ENCODE measurements at regions not wholly inside any gene's neighbourhood (a gene's known extent, or its start where the extent isn't known, plus 50 kb on each side); places are given as distances from the start of the nearest gene placed in this dataset.

DNA sequence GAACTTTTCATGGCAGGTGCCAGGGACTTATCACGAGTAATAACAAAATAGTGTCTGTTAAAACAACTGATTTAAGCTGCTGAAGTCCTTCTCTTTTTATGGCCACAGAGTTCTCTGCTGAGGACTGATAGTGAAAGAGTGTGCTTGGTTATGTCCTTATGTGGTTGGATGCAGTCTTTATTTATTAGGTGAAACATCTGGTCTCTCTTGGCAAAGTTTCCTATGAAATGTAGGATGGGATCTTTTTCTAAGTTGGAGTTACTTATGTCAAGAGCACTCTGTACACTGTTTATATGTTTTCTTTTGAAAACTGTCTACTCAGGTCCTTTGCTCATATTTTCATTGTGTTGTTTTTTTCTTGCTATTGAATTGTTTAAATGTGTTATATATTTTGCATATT is 1816.1 kb upstream of the C9orf72 start:
- Histone ChIP-seq H3K4me2 (ENCODE audit: low read length) (no peak overlapping the region), H3K36me3 (replicated peaks; ENCODE audit: low read depth, low read length) (no peaks in the 10 kb centered on the region), H2AFZ (ENCODE audit: low read depth, low read length) (no peak overlapping the region), H3K4me3 (ENCODE audit: low read length) (no peak overlapping the region), H3K9me3 (ENCODE audit: insufficient read depth, low read length) (no peaks in the 10 kb centered on the region), H3K9ac (ENCODE audit: low read length) (no peak overlapping the region), H3K4me1 (ENCODE audit: low read length) (no peaks in the 10 kb centered on the region), H3K79me2 (ENCODE audit: low read length) (no peaks in the 10 kb centered on the region), H3K27ac (ENCODE audit: low read length) (no peak overlapping the region), H4K20me1 (ENCODE audit: insufficient read depth, low read length) (no peaks in the 10 kb centered on the region), H3K27me3 (ENCODE audit: low read depth, low read length) (no peaks in the 10 kb centered on the region)
- no peak for TF ChIP-seq EZH2phosphoT487 (IDR thresholded peaks at IDR 0.05; ENCODE audit: low read depth)
- TF ChIP-seq, protein P1, sequence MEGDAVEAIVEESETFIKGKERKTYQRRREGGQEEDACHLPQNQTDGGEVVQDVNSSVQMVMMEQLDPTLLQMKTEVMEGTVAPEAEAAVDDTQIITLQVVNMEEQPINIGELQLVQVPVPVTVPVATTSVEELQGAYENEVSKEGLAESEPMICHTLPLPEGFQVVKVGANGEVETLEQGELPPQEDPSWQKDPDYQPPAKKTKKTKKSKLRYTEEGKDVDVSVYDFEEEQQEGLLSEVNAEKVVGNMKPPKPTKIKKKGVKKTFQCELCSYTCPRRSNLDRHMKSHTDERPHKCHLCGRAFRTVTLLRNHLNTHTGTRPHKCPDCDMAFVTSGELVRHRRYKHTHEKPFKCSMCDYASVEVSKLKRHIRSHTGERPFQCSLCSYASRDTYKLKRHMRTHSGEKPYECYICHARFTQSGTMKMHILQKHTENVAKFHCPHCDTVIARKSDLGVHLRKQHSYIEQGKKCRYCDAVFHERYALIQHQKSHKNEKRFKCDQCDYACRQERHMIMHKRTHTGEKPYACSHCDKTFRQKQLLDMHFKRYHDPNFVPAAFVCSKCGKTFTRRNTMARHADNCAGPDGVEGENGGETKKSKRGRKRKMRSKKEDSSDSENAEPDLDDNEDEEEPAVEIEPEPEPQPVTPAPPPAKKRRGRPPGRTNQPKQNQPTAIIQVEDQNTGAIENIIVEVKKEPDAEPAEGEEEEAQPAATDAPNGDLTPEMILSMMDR (IDR thresholded peaks at IDR 0.05; ENCODE audit: low read depth, low read length), result no peak

DNA sequence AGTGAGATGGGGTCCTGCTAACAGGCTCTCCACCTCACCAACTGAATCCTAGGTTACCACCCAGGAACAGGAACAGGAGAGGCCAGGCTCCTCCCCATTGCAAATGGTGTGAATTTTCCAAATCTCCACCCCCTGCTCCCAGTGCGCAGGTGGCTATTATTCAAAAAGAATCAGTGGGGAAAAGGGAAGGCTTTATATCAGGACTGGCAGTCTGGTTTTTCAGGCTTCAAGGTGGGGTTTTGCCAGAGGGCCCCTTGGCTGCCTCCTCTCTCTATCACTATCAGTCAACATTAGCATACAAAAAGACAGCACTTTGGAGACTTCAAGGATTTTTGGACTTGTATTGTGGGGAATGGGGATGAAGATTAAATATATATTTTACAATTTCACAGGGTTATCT is 1817.6 kb upstream of the C9orf72 start:
- Histone ChIP-seq H2AFZ (ENCODE audit: low read depth, low read length) (no peak overlapping the region), H3K27me3 (ENCODE audit: low read depth, low read length) (no peaks in the 10 kb centered on the region), H3K79me2 (ENCODE audit: low read length) (no peaks in the 10 kb centered on the region), H3K27ac (ENCODE audit: low read length) (no peak overlapping the region), H3K4me1 (ENCODE audit: low read length) (no peaks in the 10 kb centered on the region), H3K9me3 (ENCODE audit: insufficient read depth, low read length) (no peaks in the 10 kb centered on the region), H3K36me3 (replicated peaks; ENCODE audit: low read depth, low read length) (no peaks in the 10 kb centered on the region), H3K9ac (ENCODE audit: low read length) (no peak overlapping the region), H3K4me3 (ENCODE audit: low read length) (no peak overlapping the region), H4K20me1 (ENCODE audit: insufficient read depth, low read length) (no peaks in the 10 kb centered on the region), H3K4me2 (ENCODE audit: low read length) (no peak overlapping the region)
- no peak for TF ChIP-seq EZH2phosphoT487 (IDR thresholded peaks at IDR 0.05; ENCODE audit: low read depth)

DNA sequence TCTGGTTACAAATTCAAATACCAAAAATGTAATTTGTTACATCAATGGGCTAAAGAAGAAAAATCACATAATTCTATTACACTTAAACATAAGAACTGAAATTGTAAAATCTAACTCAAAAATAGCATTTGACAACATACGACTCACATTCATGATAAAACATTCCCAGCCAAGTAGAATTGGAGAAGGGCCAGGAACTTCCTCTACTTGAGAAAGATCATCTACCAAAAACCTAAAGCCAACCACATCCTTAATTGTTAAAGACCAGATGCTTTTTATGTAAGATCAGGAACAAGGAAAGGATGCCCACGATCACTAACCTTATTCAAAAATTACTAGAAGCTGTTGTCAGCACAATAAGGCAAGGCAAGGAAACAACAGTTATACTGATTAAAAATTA is 1819.8 kb upstream of the C9orf72 start:
- Histone ChIP-seq H3K4me3 (ENCODE audit: low read length) (no peak overlapping the region), H3K9ac (ENCODE audit: low read length) (no peak overlapping the region), H3K27me3 (ENCODE audit: low read depth, low read length) (no peaks in the 10 kb centered on the region), H2AFZ (ENCODE audit: low read depth, low read length) (no peak overlapping the region), H3K79me2 (ENCODE audit: low read length) (no peaks in the 10 kb centered on the region), H4K20me1 (ENCODE audit: insufficient read depth, low read length) (no peaks in the 10 kb centered on the region), H3K4me2 (ENCODE audit: low read length) (no peak overlapping the region), H3K27ac (ENCODE audit: low read length) (no peak overlapping the region), H3K36me3 (replicated peaks; ENCODE audit: low read depth, low read length) (no peaks in the 10 kb centered on the region), H3K9me3 (ENCODE audit: insufficient read depth, low read length) (no peaks in the 10 kb centered on the region), H3K4me1 (ENCODE audit: low read length) (no peaks in the 10 kb centered on the region)
- TF ChIP-seq, protein P1 (IDR thresholded peaks at IDR 0.05; ENCODE audit: low read depth, low read length), result no peak
- TF ChIP-seq EZH2phosphoT487 (IDR thresholded peaks at IDR 0.05; ENCODE audit: low read depth), result no peak

DNA sequence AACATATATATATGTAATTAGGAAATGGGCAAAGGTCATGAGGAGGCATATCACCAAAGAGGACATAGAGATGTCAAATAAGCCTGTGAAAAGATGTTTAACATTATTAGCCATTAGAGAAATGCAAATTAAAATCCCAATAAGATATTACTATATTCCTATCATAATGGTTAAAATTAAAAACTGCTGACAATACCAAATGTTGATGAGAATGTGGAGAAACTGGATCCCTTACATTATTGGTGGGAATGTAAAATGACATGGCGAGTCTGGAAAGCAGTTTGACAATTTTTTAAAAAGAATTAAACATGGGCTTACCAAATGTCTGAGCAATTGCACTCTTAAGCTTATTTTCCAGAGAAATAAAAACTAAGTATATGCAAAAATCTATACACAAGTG is 1821.6 kb upstream of the C9orf72 start:
- H3K36me3 ChIP-seq (replicated peaks; ENCODE audit: low read depth, low read length), result no peaks in the 10 kb centered on the region
- no peak overlapping the region for H3K4me3 ChIP-seq (ENCODE audit: low read length)
- TF ChIP-seq EZH2phosphoT487 (IDR thresholded peaks at IDR 0.05; ENCODE audit: low read depth), result no peak
- TF ChIP-seq, protein P1 (IDR thresholded peaks at IDR 0.05; ENCODE audit: low read depth, low read length), result no peak

DNA sequence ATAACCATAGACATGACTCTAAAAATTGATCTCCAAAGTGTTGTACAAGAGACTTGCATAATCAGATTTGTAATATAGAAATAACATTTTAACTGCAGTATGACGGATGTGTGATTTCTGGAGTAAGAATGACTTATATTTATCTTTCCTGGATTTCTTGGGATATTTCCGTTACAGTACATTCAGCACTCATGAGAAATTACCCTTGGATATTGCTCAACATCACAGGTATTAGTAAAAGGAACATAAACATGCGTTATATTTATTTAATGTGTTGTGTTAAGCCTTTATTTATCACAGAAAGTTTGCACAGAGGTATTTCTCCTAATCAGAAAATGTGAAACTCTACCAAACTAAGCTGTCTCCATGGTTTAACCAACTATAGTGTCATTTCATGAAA is 1823.9 kb upstream of the C9orf72 start:
- Histone ChIP-seq H3K79me2 (ENCODE audit: low read length) (no peaks in the 10 kb centered on the region), H2AFZ (ENCODE audit: low read depth, low read length) (no peak overlapping the region), H3K27ac (ENCODE audit: low read length) (no peak overlapping the region), H3K4me1 (ENCODE audit: low read length) (no peaks in the 10 kb centered on the region), H3K36me3 (replicated peaks; ENCODE audit: low read depth, low read length) (no peaks in the 10 kb centered on the region), H3K4me2 (ENCODE audit: low read length) (no peak overlapping the region), H3K9me3 (ENCODE audit: insufficient read depth, low read length) (no peaks in the 10 kb centered on the region), H4K20me1 (ENCODE audit: insufficient read depth, low read length) (no peaks in the 10 kb centered on the region), H3K4me3 (ENCODE audit: low read length) (no peak overlapping the region), H3K27me3 (ENCODE audit: low read depth, low read length) (no peaks in the 10 kb centered on the region), H3K9ac (ENCODE audit: low read length) (no peak overlapping the region)
- no peak for TF ChIP-seq EZH2phosphoT487 (IDR thresholded peaks at IDR 0.05; ENCODE audit: low read depth)
- TF ChIP-seq, protein P1 (IDR thresholded peaks at IDR 0.05; ENCODE audit: low read depth, low read length), result no peak

More for the DNA sequence above, 1821.6 kb upstream of the C9orf72 start:
- no peak overlapping the region for H3K9ac ChIP-seq (ENCODE audit: low read length)
- H3K4me1 ChIP-seq (ENCODE audit: low read length), result no peaks in the 10 kb centered on the region
- no peaks in the 10 kb centered on the region for H4K20me1 ChIP-seq (ENCODE audit: insufficient read depth, low read length)
- no peaks in the 10 kb centered on the region for H3K27me3 ChIP-seq (ENCODE audit: low read depth, low read length)
- no peaks in the 10 kb centered on the region for H3K9me3 ChIP-seq (ENCODE audit: insufficient read depth, low read length)
- H3K27ac ChIP-seq (ENCODE audit: low read length), result no peak overlapping the region
- H2AFZ ChIP-seq (ENCODE audit: low read depth, low read length), result no peak overlapping the region
- H3K4me2 ChIP-seq (ENCODE audit: low read length), result no peak overlapping the region
- no peaks in the 10 kb centered on the region for H3K79me2 ChIP-seq (ENCODE audit: low read length)
